GM19023 (cell line): ENCODE measurements at regions not wholly inside any gene's neighbourhood (a gene's known extent, or its start where the extent isn't known, plus 50 kb on each side); places are given as distances from the start of the nearest gene placed in this dataset.

Source experiments
- ATAC-seq: cut with Tn5 transposase; IDR thresholded peaks from one replicate; pipeline ENCODE4 v1.9.1; 2021; ENCODE audit warnings: mild to moderate bottlenecking, moderate library complexity; ENCODE audit not compliant: unreplicated experiment

DNA sequence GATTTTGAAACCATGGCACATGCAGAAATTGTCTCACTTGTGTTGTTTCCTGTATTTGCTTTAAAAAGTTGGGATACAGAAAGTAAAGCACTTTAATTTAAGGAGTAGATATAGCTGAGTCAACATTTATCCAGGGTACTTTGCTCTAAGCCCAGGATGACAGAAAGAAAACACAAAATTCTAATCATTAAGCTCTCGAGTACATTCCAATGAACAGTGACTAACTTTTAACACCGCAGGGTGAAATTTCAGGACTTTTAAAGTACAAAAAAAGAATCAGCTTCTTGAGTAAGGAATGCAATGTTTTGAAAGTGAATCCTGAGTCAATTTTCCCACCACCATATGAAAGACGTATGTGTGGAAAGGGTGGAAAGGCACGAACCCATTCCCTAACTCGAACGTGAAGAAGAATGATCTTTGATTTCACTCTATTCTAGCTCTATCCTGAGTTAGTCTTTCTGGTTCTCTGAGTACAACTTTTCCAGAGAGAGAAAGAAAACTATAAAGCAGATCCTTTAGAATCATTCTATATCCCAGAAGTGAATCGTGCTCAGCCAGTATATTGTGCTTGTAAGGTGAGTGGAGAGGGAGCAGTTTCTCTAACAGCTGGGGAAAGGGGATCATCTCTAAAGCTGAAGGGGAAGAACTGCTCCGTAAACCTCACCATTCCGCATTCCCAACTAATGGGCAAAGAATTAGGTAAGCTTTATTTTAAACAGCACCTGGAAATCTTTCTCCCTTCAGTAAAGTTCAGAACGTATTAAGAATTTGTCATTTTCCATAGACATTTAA lies 779.0 kb upstream of the FLRT2 start:
- no peak for ATAC-seq

DNA sequence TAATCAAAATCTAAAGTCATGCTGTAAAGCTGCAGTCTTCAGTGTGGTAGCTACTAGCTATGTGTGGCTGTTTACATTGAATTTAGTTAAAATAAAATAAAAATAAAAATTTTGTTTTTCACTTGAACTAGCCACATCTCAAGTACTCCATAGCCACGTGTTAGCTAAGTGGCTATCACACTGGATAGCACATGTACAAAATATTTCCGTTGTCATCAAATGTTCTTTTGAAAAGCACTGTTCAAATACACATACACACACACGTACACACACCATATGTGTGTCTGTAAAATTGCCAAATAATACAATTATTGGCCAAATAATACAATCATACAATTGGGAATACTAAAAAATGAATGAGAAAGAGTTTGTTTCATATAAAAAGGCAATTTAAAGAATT lies 778.2 kb upstream of the FLRT2 start:
- no peak for ATAC-seq

DNA sequence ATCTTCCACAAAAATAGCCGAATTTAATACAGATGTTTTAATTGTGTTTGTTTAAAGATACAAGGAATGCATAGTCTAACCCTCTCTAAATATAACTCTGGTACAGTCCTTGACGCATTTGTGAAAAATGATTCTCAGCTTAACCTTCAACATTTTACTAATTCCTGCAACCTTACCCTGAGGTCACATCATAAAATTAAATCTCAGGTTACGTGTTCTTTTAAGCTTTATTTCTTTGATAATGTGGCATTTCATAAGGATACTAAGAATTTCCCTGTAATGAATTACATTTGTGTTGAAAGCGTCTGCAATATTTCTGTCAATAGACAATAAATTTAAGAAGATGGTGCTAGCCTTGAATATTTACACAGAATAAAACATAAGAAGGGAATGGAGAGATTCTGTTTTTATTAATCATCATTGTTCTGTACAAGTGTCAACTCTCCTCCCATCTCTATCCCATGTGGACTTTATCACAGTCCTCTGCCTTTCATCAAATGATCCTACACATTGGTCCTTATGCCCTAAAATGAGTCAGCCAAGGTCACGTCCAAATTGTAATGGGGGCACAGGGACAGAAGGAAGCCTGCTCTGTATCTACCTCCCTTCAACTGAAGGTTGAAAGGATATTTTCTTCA lies 769.3 kb upstream of the FLRT2 start:
- no peak for ATAC-seq

DNA sequence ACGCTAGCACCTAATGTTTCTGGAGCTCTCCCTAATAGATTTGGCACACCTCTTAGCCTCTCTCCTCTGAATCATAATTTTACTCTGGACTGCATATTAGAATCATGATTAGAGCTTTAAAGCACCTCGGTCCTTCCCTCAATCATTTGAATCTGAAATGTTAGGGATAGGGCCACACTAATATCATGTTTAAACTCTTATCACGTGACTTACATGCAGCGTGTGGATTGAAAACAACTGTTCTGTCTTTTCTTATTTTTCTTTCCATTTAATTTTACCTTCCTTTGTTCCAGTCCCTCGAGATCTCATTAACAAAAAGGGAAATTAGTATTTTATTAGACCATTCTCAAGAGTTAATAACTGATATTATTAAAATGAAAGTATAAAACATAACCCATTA lies 762.5 kb upstream of the FLRT2 start:
- ATAC-seq: no peak

DNA sequence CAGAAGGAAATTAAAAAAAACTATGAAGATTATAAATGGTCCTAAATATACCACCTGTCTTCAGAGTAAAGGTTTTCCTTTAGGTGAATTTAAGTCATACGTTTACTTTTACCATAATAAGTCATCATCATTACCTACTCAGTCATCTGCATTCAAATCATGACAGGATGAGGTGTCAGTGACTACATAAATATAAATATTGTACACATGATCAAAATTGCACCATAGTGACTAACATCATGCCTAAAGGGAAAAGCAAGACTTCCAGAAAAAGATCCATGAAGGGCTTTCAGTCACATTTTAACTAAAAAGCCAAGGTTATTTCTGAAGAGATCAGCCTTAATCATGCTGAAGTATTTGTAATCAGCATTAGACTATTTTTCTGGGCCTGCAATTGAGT lies 759.9 kb upstream of the FLRT2 start:
- no peak for ATAC-seq

DNA sequence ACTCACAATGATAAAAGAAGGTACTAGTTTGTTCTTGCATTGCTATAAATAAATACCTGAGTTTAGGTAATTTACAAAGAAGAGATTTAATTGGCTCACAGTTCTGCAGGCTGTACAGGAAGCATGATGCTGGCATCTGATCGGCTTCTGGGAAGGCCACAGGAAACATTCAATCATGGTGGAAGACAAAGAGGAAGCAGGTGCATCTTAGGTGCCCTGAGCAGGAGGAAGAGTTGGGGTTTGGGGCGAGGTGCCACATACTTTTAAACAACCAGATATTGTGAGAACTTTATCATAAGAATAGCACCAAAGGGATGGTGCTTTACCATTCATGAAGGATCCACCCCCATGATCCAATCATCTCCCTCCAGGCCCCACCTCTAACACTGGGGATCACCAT lies 752.6 kb upstream of the FLRT2 start:
- no peak for ATAC-seq

DNA sequence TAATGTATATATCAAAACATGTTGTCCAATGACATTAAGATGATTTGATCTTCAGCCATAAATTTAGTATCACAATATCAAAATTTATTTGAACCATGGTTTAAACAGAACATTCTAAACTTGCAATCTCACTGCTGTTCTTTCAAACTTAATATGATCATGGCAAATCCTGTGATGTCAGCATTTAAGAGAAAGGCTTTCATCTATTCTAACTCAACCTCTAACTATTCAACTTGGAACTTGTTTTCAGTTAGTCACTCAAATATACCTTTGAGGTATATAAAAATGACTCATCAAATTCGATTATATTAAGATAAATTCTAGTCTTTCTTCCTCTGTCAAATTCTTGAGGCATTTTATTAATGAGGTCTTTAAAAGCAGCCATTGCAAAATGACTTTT lies 747.0 kb upstream of the FLRT2 start:
- ATAC-seq: no peak

DNA sequence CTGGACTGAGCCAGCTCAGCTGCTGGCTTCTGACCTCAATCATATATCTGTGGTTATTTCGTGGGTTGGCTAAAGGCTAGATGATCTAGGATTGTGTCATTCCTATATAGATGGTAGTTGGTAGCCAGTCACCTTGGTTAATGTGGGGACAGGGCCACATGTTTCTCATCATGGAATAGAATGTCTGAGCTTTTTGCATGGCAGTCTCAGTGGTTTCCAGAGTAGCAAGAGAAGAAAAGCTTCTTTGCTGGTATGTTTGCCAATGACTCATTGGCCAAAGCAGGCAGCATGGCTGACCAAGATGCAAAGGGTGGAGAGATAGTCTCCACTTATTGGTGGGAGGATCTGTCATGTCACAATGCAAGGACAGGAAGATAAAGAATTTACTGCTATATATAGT lies 746.4 kb upstream of the FLRT2 start:
- ATAC-seq: no peak

DNA sequence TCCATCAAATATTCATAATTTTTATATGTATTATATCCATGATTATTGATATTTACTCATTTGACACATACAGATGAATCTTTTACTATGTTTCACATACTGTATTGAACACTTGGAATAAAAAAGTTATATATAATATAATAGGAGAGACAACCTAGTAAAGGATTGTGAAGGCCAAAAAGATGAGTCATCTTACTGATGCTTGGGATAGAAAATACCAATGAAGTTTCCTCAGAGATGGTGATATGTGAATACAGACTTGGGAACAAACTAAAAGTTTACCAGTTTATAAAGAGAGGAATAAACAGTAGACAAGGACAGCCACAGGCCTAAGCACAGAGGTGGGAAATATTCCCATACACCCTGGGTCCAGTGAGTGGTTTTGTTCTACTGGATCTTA lies 743.9 kb upstream of the FLRT2 start:
- no peak for ATAC-seq

DNA sequence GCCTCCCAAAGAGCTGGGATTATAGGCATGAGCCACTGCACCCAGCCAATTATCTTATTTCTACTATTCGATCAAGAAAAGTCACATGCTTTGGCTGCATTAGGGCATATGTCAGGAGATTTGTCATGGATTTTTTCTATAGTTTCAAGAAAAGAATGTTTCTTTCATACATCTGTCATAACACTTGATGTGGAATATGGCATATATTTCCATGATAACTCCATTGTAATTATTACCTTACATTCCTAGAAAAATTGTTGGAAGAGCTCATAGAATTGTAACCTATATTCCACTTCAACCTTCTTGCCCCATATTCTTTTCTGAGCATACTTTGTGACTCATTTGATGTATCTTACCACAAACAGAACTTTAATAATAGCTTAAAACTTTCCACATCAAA lies 740.9 kb upstream of the FLRT2 start:
- ATAC-seq: no peak

DNA sequence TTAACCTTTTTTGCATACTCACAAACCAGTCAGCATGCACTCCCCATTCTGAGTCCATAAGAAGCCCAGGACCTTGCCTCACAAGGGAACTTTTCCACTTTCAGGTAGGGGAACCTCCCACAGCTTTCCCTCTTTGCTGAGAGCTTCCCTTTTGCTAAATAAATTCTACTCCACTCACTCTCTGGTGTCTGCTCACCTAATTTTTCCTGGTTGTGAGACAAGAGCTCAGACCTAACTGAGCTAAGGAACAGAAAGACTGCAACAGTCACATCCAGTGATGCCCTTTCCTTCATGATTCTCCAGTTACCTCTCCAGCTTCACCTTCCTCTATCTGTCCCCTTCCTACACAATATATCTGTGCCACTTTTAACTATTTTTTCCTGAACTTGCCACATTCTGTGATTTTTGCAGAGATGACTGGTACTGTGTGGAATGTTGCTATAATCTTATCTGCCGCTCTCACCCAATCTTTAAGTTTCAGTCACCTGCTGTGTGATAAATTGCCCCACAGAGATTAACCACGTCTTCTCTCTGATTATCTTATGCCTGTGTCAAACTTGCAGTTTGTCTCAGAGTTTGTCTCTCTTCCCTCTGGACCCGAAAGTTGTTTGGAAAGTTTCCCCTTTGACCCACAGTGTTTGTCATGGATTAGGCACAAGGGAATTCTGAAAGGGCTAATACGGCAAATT lies 737.1 kb upstream of the FLRT2 start:
- no peak for ATAC-seq

DNA sequence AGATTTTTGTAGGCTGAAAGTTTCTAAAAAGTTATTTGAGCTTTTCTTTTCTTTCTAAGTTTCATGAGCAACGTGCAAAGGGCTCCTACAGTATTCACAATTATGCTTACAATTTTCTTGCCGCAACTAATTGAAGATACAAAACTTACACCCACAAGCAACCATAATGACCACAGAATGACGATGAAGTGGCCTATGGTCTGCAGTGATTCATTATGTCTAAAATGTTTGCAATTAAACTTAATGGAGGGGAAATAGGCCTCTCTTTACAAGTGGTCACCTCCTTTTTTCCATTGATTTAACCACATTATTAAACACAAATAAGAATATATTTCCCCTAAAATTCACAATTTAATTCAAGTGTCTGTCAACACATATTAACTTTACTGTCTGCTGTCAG lies 732.6 kb upstream of the FLRT2 start:
- ATAC-seq: no peak

DNA sequence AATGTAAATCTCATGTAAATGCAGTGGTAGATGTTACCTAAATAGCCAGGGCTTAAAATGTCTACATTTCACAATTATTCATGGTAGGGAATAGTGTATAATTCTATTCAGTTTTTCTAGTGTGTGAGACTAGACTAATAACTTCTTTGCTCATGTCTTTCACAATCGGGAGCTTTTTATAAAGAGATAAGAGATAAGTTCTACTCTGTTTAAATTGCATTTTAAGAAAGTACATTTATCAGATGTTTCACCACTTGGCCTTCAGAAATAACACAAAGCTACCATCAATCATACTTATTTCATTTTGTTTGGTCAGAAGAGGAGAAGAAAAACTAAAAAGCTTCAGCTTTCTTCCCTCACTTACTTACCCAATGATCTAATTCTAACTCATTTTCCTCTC lies 725.5 kb upstream of the FLRT2 start:
- ATAC-seq: no peak

DNA sequence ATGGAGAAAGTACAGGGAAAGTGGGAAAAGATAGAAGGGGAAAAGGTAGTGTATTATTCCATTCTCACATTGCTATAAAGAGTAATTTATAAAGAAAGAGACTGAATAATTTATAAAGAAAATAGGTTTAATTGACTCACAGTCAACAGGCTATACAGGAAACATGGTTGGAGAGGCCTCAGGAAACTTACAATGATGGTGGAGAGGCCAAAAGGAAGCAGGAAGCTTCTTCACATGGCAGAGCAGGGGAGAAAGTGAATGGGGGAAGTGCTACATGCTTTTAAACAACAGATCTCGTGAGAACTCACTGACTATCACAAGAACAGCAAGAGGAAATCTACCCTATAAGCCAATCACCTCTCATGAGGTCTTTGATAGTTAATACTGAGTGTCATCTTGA lies 725.0 kb upstream of the FLRT2 start:
- no peak for ATAC-seq

DNA sequence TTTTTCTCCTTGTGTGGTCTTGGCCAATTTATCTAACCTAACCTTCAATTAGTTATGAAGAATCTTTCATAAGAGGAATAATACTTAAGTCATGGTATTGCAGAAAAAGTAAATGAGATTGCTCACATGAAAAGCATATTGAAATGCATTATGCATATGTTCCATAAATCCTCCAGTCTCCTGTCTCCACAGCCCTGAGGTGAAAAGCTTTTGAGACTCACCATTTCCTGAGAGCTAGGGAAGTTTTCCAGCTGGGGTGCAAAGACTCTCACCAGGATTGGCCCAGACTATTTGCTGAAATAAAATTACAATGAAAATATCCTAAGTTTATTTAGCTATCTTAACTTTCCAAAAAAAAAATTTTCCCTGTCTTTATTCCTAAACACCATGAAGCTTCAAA lies 723.8 kb upstream of the FLRT2 start:
- no peak for ATAC-seq

DNA sequence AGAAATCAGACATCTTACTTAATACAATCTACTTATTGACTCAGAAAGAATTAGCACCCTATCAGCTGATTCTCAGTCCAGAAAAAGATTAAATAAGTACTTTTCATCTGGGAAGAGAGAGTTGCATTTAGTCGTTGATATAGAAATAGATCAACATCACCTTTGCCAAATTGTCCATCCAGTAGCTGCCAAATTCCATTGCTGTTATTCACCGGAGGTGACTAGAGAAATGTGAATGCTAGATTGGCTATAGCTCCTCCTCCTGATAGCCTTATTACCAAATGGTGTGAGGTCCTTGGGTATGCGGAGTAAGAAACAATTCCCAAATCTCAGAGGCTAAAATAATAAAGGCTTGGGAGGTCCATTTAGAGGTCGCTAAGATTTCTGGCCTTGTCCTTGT lies 723.3 kb upstream of the FLRT2 start:
- ATAC-seq: no peak

DNA sequence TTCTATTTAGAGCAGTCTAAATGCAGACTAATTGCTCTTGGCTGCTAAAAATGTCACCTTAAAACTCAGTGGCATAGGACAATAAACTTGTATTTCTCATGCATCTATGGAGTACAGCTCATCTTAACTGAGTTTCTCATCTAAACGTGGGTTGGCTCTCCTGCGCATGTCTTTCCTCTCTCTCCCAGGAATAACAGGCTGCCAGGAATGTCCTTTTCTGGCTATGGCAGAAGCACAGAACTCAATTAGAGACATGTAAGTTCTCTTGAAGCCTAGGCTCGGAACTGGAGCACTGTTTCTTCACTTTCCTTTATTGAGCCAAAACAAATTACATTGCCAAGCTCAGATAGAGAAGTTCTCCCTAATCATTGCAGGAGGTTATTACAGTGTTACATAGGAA lies 722.3 kb upstream of the FLRT2 start:
- ATAC-seq: no peak

DNA sequence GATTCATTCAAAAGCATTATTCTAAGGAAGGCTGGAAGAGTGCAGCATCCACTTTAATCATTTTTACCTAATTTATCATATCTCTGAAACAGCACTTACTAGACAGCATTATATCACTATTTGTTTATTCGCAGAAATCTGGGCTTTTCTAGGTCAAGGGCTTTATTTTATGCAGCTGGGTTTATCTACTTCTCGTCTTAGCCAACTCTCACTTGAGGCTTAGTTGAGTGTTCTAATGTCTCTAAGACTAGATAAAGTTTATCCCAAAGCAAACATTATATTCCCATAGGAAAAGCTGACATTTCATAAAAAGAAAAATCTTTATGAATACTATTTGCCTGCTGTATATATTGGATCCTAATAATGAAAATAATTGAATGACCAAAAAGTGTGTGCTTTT lies 720.8 kb upstream of the FLRT2 start:
- ATAC-seq: no peak

DNA sequence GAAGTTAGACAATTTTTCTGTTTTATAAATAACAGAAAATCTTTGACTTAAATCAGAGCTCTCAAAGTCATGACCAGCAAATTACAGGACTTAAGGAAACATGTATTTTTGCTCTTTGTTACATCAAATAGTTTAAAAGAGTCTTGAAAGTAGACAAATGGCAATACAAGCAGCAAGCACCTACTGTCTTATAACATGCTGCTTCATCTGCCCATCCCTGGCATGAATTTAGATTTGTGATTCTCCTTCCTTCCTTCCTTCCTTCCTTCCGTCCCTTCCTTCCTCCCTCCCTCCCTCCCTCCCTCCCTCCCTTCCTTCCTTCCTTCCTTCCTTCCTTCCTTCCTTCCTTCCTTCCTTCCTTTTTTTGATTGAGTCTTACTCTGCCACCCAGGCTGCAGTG lies 715.6 kb upstream of the FLRT2 start:
- ATAC-seq: no peak

DNA sequence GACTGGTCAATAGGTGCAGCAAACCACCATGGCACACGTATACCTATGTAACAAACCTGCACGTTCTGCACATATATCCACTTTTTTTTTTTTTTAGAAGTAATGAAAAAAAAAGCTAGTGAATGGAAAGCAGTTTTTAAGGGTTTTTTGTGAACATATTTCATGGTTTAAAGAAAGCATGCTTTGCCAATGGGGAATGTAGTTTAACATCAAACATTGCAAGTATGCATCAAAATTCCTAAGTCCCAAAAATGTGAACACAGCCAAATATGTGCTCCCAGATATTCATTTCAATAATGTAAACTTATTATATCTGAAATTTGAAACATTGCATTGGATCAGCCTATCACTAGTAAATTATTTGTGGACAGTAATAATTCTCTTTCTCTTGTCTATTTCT lies 710.4 kb upstream of the FLRT2 start:
- ATAC-seq: no peak

DNA sequence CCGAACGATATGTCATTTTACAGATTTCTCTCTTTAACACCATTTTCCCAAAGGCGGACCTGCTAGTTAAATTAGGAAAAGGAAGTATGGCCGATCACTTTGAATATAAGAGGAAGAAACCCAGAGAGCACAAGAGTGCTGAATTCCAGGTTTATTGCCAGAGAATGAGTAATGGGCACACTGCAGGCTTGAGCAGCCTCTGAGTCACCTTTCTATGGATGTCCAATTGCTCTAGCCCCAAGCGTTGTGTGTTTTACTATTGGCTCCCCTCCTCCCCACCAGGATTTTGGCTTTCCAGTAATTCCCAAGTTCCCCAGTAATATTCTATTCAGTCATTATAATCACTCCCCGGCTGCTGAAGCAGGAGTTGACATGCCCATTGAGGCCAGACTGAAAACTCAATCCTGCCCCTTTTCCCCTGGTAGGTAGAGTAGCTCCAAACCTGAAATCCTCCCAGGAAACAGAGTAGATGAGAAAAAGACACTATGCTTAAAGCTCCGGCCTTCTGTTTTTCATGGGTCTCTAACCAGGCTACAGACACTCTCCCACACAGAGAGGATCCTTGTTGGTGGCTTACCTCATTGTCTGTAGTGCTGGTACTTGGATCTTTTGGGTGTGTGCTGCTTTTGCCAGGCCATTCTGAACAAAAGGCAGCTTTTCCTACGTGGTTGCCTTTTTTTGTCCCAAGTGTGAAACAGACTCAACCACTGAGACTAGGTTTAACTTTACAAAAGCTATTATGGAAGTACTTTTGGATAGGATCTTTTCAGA lies 704.3 kb upstream of the FLRT2 start:
- no peak for ATAC-seq

DNA sequence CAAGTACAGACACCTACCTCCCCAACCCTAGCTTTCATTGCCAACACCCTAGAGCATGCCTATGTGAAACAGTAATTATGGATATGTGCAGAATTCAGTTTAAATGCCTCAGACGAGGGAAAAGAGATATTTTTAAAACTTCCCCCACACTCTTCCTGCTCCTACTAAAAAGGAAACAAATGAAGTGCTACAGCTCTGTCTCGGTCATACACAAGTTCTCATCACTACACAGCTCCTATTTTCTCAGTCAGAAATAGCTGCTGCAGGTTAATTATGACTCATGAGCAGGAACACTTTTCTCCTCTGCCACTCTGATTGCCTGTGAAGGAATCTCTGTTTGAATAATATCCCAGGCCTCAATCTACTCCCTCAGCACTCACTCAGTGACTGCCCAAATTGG lies 703.6 kb upstream of the FLRT2 start:
- no peak for ATAC-seq
